DND-41 (cell line): ENCODE measurements at regions not wholly inside any gene's neighbourhood (a gene's known extent, or its start where the extent isn't known, plus 50 kb on each side); places are given as distances from the start of the nearest gene placed in this dataset.

Experiments
- CTCF ChIP-seq: IDR thresholded peaks from 2 replicates; pipeline ENCODE4 v1.5.1; 2012; ENCODE audit warnings: borderline replicate concordance, low read length, moderate library complexity, mild to moderate bottlenecking; ENCODE audit not compliant: poor library complexity, severe bottlenecking; ENCODE audit errors: extremely low read depth
- EZH2 ChIP-seq: IDR thresholded peaks from 3 replicates; pipeline ENCODE4 v1.6.1; 2012; ENCODE audit warnings: borderline replicate concordance, low read depth, mild to moderate bottlenecking, moderate library complexity, low read length, inconsistent platforms; ENCODE audit not compliant: severe bottlenecking

- TF ChIP-seq CTCF (no peak), EZH2 (no peak)
These were observed 256.8 kb downstream of the CDK5RAP2 start for GRCh38 chr9:120323125-120323524.
